Small intestine (tissue), 7 donors: ENCODE measurements at regions not wholly inside any gene's neighbourhood (a gene's known extent, or its start where the extent isn't known, plus 50 kb on each side); places are given as distances from the start of the nearest gene placed in this dataset.

Experiments used
- DNase-seq, 2 donors: peaks; one replicate each; pipeline versions ENCODE4 v3.0.0 to v3.0.0-alpha.2; 2013
- FAIRE-seq: peaks from 2 replicates; lab custom pipeline; 2012; peaks lifted over from hg19 to GRCh38; lab: Jason Lieb, UNC
- H3K27ac ChIP-seq, 3 donors: one replicate each; pipeline ENCODE4 v1.5.1; 2013; ENCODE audit warnings: low read length in 2 of 3, mild to moderate bottlenecking in 2 of 3, control low read depth in 1 of 3, inconsistent platforms in 1 of 3, low read depth in 1 of 3, moderate library complexity in 1 of 3
- H3K27me3 ChIP-seq, 3 donors: one replicate each; pipeline ENCODE4 v1.6.1; 2013; ENCODE audit warnings: low read length in 3 of 3, inconsistent platforms in 1 of 3; ENCODE audit not compliant: control insufficient read depth in 3 of 3, insufficient read depth in 3 of 3
- H3K36me3 ChIP-seq, 3 donors: one replicate each; pipeline ENCODE4 v1.6.1; 2013; ENCODE audit warnings: low read length in 3 of 3, inconsistent platforms in 1 of 3, low read depth in 1 of 3, mild to moderate bottlenecking in 1 of 3, moderate library complexity in 1 of 3; ENCODE audit not compliant: control insufficient read depth in 3 of 3, insufficient read depth in 2 of 3
- H3K4me1 ChIP-seq, 3 donors: one replicate each; pipeline ENCODE4 v1.6.1; 2013; ENCODE audit warnings: low read length in 2 of 3, inconsistent platforms in 1 of 3, low read depth in 1 of 3, mild to moderate bottlenecking in 1 of 3, moderate library complexity in 1 of 3; ENCODE audit not compliant: control insufficient read depth in 3 of 3, insufficient read depth in 2 of 3
- H3K4me3 ChIP-seq, 3 donors: one replicate each; pipeline ENCODE4 v1.5.1; 2013; ENCODE audit warnings: low read length in 3 of 3, control low read depth in 1 of 3, inconsistent platforms in 1 of 3, low read depth in 1 of 3, mild to moderate bottlenecking in 1 of 3, moderate library complexity in 1 of 3
- H3K9me3 ChIP-seq, 2 donors: one replicate each; pipeline ENCODE4 v1.6.1; 2013; ENCODE audit warnings: low read depth in 1 of 2, low read length in 1 of 2; ENCODE audit not compliant: control insufficient read depth in 2 of 2, insufficient read depth in 1 of 2
- WGBS, 3 donors: extraction: QIAGEN DNeasy Blood & Tissue Kit; methylation state at CpG; one replicate each; pipeline ENCODE4 v1.1.7; 2013; 5-methylcytosine and 5-hydroxymethylcytosine counted together
- donor health status: healthy with polysubstance abuse.
- donor health status: control.
- donor health status: control.
- donor health status: Bipolar disorder and iron deficiency.
- donor health status: healthy.

- Histone ChIP-seq H3K27me3 (no peaks in the 10 kb centered on the region), H3K9me3 (peaks cover 0 to 2% of the 10 kb centered on the region in 2 donors), H3K4me3 (no peak overlapping the region), H3K27ac (no peak overlapping the region), H3K36me3 (no peaks in the 10 kb centered on the region), H3K4me1 (peaks cover 0 to under 1% (median 0%) of the 10 kb centered on the region in 3 donors)
- DNase-seq (no peak), FAIRE-seq (no peak)
- WGBS, 3 donors: 38 to 61% (median 43%) methylated on average over 6 of the region's 6 CpGs
Observed at GRCh38 chr10:3460420-3461128, 288.0 kb upstream of the PITRM1 start.

- peaks cover 0 to 2% (median 0%) of the 10 kb centered on the region in 3 donors for H3K4me1 ChIP-seq
- H3K9me3 ChIP-seq: no peaks in the 10 kb centered on the region
- 81 to 91% (median 84%) methylated on average over 13 of the region's 13 CpGs for WGBS, 3 donors
- FAIRE-seq: no peak
- no peaks in the 10 kb centered on the region for H3K36me3 ChIP-seq
- no peak overlapping the region for H3K4me3 ChIP-seq
- no peak for DNase-seq
- no peak overlapping the region for H3K27ac ChIP-seq
- H3K27me3 ChIP-seq: peaks cover 0 to 2% (median 0%) of the 10 kb centered on the region in 3 donors
Observed at GRCh38 chr10:3455385-3456334, 283.1 kb upstream of the PITRM1 start.

GRCh38 chr10:3452683-3453361, 280.2 kb upstream of the PITRM1 start:
- peaks cover 0 to 2% (median 0%) of the 10 kb centered on the region in 3 donors for H3K27me3 ChIP-seq
- H3K4me3 ChIP-seq: no peak overlapping the region
- no peak for FAIRE-seq
- peaks cover 0 to 2% (median 0%) of the 10 kb centered on the region in 3 donors for H3K4me1 ChIP-seq
- DNase-seq: no peak
- H3K27ac ChIP-seq: peak overlapping the region in 2 of 3 donors; percentile 45 to 90
- 56 to 81% (median 72%) methylated on average over 7 of the region's 7 CpGs for WGBS, 3 donors
- no peaks in the 10 kb centered on the region for H3K9me3 ChIP-seq
- no peaks in the 10 kb centered on the region for H3K36me3 ChIP-seq

- no peaks in the 10 kb centered on the region for H3K36me3 ChIP-seq
- H3K4me1 ChIP-seq: peaks cover 0 to 2% (median 0%) of the 10 kb centered on the region in 3 donors
- FAIRE-seq (no peak), DNase-seq (no peak)
- WGBS, 3 donors: 41 to 68% (median 62%) methylated on average over 5 of the region's 5 CpGs
- no peaks in the 10 kb centered on the region for H3K9me3 ChIP-seq
- H3K27ac ChIP-seq: peak overlapping the region in 1 of 3 donors; percentile 28
- H3K4me3 ChIP-seq: no peak overlapping the region
- H3K27me3 ChIP-seq: peaks cover 0 to 2% (median 0%) of the 10 kb centered on the region in 3 donors
Observed at GRCh38 chr10:3452173-3452626, 279.6 kb upstream of the PITRM1 start.

- FAIRE-seq: no peak
- Histone ChIP-seq H3K4me1 (peaks cover 0 to 2% (median 0%) of the 10 kb centered on the region in 3 donors), H3K36me3 (no peaks in the 10 kb centered on the region), H3K27ac (peak overlapping the region in 2 of 3 donors; percentile 32 to 48), H3K27me3 (peaks cover 0 to 2% (median 0%) of the 10 kb centered on the region in 3 donors), H3K4me3 (no peak overlapping the region), H3K9me3 (no peaks in the 10 kb centered on the region)
- DNase-seq: no peak
- WGBS, 3 donors: 66 to 70% (median 69%) methylated on average over 4 of the region's 4 CpGs
Observed at GRCh38 chr10:3451516-3452172, 279.1 kb upstream of the PITRM1 start.

DNA sequence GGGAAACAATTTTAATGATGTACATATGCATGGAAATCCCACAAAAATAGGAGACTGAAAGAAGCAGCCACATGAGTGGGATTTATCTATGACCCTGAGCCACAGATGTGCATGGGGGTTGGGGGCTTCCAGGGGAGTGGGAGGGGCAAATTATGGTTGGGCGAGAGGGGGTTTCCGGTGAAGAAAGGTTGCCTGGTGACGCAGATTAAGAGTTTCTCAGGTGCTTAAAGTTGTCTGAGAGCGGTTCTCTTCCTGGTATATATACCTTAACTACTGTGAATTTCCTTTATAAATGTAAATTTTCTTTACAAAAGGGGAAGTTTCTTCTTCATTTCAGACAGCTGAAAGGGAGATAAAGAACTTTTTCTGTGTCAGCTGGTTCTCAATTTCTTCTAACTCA, 273.6 kb upstream of the PITRM1 start:
- Histone ChIP-seq H3K36me3 (no peaks in the 10 kb centered on the region), H3K9me3 (peaks cover 0 to 7% of the 10 kb centered on the region in 2 donors), H3K4me1 (no peaks in the 10 kb centered on the region), H3K4me3 (no peak overlapping the region), H3K27me3 (no peaks in the 10 kb centered on the region), H3K27ac (no peak overlapping the region)
- DNase-seq (no peak), FAIRE-seq (no peak)
- WGBS, 3 donors: 80 to 90% (median 86%) methylated on average over 4 of the region's 4 CpGs

DNA sequence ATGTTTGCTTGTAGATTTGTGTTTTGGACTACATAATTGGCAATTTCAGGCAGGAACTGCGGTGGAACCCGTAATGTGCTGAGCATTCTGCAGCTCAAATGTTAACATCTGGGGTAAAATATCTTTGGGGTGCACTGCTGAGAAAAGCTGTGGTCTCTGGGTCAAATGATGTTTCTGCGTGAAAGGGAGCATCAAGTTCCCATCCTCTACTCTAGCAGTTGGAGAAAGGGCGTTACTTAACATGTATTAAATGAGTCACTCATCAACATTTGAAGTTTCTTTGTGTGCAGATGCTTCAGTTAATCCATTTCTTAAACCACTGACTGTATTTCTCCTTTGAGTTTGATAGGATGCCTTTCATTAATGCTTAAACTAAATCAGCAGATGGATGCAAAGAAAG, 273.1 kb upstream of the PITRM1 start:
- no peaks in the 10 kb centered on the region for H3K27me3 ChIP-seq
- H3K4me3 ChIP-seq: no peak overlapping the region
- no peak for FAIRE-seq
- WGBS, 3 donors: 86 to 91% (median 88%) methylated on average over 4 of the region's 4 CpGs
- DNase-seq: no peak
- H3K36me3 ChIP-seq: no peaks in the 10 kb centered on the region
- H3K9me3 ChIP-seq: peaks cover 0 to 7% of the 10 kb centered on the region in 2 donors
- no peaks in the 10 kb centered on the region for H3K4me1 ChIP-seq
- no peak overlapping the region for H3K27ac ChIP-seq
